Brain microvascular endothelial cell (primary cell): ENCODE measurements at regions not wholly inside any gene's neighbourhood (a gene's known extent, or its start where the extent isn't known, plus 50 kb on each side); places are given as distances from the start of the nearest gene placed in this dataset.
"Not testable (repeated sequence)": the region's sequence is repeated elsewhere in the genome, so short reads cannot be mapped to it uniquely, and the experiment has no call there.

ENCODE experiments used
- DNase-seq: peaks from one replicate; pipeline ENCODE4 v3.0.0-alpha.2; 2020
- H3K27ac ChIP-seq: fragments of 250-450 bp; sonication (Bioruptor Pico); 2 replicates; pipeline ENCODE4 v1.5.1; 2020; ENCODE audit warnings: mild to moderate bottlenecking, moderate library complexity
- H3K27me3 ChIP-seq: fragments of 250-450 bp; sonication (Bioruptor Pico); replicated peaks from 2 replicates; pipeline ENCODE4 v1.5.1; 2020; ENCODE audit warnings: mild to moderate bottlenecking
- H3K36me3 ChIP-seq: fragments of 250-450 bp; sonication (Bioruptor Pico); replicated peaks from 2 replicates; pipeline ENCODE4 v1.5.1; 2020; ENCODE audit warnings: mild to moderate bottlenecking
- H3K4me3 ChIP-seq: 2 replicates; pipeline ENCODE4 v1.5.1; 2011; ENCODE audit warnings: low read depth, mild to moderate bottlenecking, control low read depth, low read length, moderate library complexity
- in situ Hi-C: cut with HindIII; loops from 2 replicates; pipeline ENCODE4 v1.10.0; 2017; ENCODE audit warnings: low sequenced_read_pairs, low pct_ligation_motif_present
- TF ChIP-seq, protein P1 (sequence below): IDR thresholded peaks from 2 replicates; pipeline ENCODE4 v1.5.1; 2011; ENCODE audit warnings: low read depth, mild to moderate bottlenecking, moderate library complexity, low read length, control low read depth, inconsistent platforms; ENCODE audit errors: missing control alignments

DNA sequence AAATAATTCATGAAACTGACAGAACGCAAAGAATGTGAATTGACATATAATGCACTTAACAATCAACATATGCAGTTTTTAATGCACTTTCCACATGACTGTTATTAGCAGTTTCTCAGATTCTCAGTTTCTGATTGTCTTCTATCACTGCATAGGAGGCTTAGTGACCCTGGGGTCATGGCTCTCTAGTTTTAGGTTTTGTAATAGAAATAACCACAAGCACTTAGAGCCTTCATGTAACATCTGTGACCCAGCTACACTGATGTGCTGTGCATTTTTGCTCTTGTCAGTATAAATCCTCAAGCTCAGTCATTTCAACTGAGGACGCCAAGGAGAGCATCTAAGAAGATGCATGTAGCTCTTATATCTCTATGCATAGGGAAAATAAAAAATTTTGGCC lies 163.1 kb upstream of the IZUMO3 start:
- H3K27me3 ChIP-seq, result no peaks in the 10 kb centered on the region
- TF ChIP-seq, protein P1, sequence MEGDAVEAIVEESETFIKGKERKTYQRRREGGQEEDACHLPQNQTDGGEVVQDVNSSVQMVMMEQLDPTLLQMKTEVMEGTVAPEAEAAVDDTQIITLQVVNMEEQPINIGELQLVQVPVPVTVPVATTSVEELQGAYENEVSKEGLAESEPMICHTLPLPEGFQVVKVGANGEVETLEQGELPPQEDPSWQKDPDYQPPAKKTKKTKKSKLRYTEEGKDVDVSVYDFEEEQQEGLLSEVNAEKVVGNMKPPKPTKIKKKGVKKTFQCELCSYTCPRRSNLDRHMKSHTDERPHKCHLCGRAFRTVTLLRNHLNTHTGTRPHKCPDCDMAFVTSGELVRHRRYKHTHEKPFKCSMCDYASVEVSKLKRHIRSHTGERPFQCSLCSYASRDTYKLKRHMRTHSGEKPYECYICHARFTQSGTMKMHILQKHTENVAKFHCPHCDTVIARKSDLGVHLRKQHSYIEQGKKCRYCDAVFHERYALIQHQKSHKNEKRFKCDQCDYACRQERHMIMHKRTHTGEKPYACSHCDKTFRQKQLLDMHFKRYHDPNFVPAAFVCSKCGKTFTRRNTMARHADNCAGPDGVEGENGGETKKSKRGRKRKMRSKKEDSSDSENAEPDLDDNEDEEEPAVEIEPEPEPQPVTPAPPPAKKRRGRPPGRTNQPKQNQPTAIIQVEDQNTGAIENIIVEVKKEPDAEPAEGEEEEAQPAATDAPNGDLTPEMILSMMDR, result no peak

DNA sequence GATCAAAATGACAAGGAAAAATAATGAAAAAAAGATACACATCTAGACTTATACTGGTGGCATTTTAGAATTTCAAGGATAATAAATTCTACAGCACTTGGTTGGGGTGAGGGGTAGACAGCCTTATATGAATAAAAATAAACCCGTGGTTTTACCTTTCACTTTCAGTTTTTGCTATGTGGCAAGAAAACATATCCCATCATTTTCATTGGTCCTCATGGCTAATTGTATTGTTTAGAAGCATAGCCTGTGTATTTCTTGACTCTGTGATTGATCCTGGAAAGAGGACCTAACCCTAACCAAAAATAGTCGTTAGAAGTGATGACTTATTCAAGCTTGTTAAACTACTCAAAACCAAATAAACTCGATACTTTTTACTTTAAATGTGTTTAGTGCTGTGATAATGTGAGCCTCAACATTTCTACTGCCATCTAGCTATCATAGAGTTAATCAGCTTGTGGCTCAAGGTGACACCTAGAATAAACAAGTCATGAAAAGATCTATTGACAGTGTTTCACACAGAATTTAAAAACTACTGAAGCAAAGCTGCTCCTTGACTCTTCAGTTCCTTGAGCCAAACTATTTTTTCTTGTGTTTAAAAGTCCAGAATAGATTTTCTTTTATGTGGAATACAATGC lies 153.3 kb upstream of the IZUMO3 start:
- no peak overlapping the region for H3K27ac ChIP-seq
- in situ Hi-C loops, result no loop called here
- no peaks in the 10 kb centered on the region for H3K36me3 ChIP-seq
- H3K4me3 ChIP-seq, result no peak overlapping the region
- DNase-seq, result no peak
- TF ChIP-seq, protein P1, result no peak
- no peaks in the 10 kb centered on the region for H3K27me3 ChIP-seq

More for the DNA sequence above, 163.1 kb upstream of the IZUMO3 start:
- DNase-seq, result no peak
- no peaks in the 10 kb centered on the region for H3K36me3 ChIP-seq
- H3K4me3 ChIP-seq, result no peak overlapping the region
- no peak overlapping the region for H3K27ac ChIP-seq
- in situ Hi-C loops, result no loop called here

DNA sequence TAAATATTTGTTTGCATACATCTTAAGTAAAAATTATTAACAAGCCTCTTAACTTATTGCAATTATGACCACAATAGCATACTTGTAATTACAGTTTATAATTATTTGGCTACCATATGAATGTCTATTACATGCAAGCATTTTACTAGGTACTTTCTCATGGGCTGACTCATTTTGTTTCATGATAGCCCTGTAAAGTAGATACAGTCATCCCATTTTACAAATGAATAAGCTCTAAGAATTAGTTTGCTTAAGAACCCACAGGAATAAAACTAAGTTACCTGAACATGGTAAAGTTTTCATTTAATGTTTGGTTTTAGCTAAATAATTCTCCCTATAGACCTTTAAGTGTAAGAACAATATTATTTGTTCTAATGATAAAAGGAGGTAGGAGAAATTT lies 126.6 kb upstream of the IZUMO3 start:
- in situ Hi-C loops, result no loop called here
- H3K27me3 ChIP-seq, result no peaks in the 10 kb centered on the region
- H3K27ac ChIP-seq, result no peak overlapping the region
- DNase-seq, result no peak
- H3K36me3 ChIP-seq, result no peaks in the 10 kb centered on the region
- no peak overlapping the region for H3K4me3 ChIP-seq
- TF ChIP-seq, protein P1, result no peak

DNA sequence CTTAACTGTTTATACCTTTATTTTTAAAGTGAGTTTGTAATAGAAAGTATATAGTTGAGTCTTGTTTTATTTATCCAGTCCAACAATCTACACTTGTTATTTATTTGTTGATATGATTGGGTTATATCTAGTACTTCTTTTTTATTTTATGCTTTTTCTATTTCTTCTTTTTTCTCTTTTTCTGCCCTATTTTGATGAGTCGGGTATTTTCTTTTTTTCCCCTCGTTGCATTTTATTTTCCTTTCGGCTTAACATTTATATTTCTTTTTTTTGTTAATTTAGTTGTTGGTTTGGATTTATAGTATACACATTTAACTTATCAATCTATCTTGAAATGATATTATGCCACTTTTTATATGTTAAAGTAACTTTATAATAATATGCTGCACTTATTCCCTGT lies 111.7 kb upstream of the IZUMO3 start:
- in situ Hi-C loops, result no loop called here
- no peak for DNase-seq
- no peak overlapping the region for H3K27ac ChIP-seq
- no peak overlapping the region for H3K4me3 ChIP-seq
- TF ChIP-seq, protein P1, result no peak
- no peaks in the 10 kb centered on the region for H3K27me3 ChIP-seq
- H3K36me3 ChIP-seq, result no peaks in the 10 kb centered on the region

DNA sequence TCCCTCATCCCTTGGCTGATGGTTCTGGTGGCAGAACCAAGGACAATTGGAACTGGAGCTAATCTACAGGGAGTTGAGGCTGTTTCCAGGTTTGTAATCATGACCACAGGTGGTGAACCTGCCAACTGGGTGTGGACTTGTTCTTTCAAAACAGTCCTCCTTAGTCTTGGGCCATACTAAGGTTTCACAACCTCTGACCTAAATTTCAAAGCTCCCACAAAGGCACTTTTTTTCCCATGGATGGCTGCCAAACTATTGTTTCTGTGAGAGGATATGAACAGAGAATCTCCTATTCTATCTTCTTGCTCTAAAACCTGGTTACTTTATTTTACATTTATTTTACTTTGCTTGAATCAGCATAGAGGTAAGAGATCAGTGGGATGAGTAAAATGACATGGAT lies 106.5 kb upstream of the IZUMO3 start:
- H3K4me3 ChIP-seq, result no peak overlapping the region
- DNase-seq, result no peak
- no peaks in the 10 kb centered on the region for H3K27me3 ChIP-seq
- H3K27ac ChIP-seq, result no peak overlapping the region
- no peaks in the 10 kb centered on the region for H3K36me3 ChIP-seq
- TF ChIP-seq, protein P1, result no peak
- in situ Hi-C loops, result no loop called here

DNA sequence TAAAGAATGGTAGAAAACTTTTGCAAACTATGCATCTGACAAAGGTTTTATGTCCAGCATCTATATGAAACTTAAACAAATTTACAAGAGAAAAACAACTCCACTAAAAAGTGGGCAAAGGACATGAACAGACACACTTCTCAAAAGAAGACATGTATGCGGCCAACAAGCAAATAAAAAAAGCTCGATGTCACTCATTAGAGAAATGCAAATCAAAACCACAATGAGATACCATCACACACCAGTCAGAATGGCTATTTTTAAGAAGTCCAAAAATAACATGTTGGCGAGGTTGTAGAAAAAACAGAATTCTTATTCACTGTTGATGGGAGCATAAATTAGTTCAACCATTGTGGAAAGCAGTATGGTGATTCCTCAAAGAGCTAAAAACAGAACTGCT lies 83.1 kb upstream of the IZUMO3 start:
- H3K27ac ChIP-seq, H3K27me3 ChIP-seq, H3K36me3 ChIP-seq, H3K4me3 ChIP-seq, DNase-seq, in situ Hi-C loops: not testable (repeated sequence)
